Trophoblast cell (in vitro differentiated cells and primary cell): ENCODE measurements at regions not wholly inside any gene's neighbourhood (a gene's known extent, or its start where the extent isn't known, plus 50 kb on each side); places are given as distances from the start of the nearest gene placed in this dataset.

Source experiments
- DNase-seq, 2 donors: peaks; one replicate each; pipeline ENCODE4 v3.0.0-alpha.2; 2016
- H2AFZ ChIP-seq: 2 replicates; pipeline ENCODE4 v1.6.1; 2013; ENCODE audit warnings: low read length, moderate library complexity, mild to moderate bottlenecking; ENCODE audit not compliant: insufficient read depth, poor library complexity
- H2AK5ac ChIP-seq: 2 replicates; pipeline ENCODE4 v1.6.1; 2013; ENCODE audit warnings: mild to moderate bottlenecking, low read length
- H2BK120ac ChIP-seq: 2 replicates; pipeline ENCODE4 v1.6.1; 2013; ENCODE audit warnings: low read length, mild to moderate bottlenecking, moderate library complexity; ENCODE audit not compliant: insufficient read depth, poor library complexity
- H2BK12ac ChIP-seq: 2 replicates; pipeline ENCODE4 v1.6.1; 2013; ENCODE audit warnings: mild to moderate bottlenecking, low read length, moderate library complexity
- H2BK5ac ChIP-seq: 2 replicates; pipeline ENCODE4 v1.6.1; 2013; ENCODE audit warnings: low read length, low read depth, moderate library complexity, mild to moderate bottlenecking; ENCODE audit not compliant: poor library complexity
- H3K14ac ChIP-seq: 2 replicates; pipeline ENCODE4 v1.6.1; 2013; ENCODE audit warnings: mild to moderate bottlenecking, low read length
- H3K18ac ChIP-seq: 2 replicates; pipeline ENCODE4 v1.6.1; 2013; ENCODE audit warnings: mild to moderate bottlenecking, low read length
- H3K23ac ChIP-seq: 2 replicates; pipeline ENCODE4 v1.6.1; 2013; ENCODE audit warnings: low read length
- H3K27ac ChIP-seq: 2 replicates; pipeline ENCODE4 v1.5.1; 2013; ENCODE audit warnings: low read depth, mild to moderate bottlenecking, inconsistent platforms, low read length, moderate library complexity
- H3K27me3 ChIP-seq: 2 replicates; pipeline ENCODE4 v1.6.1; 2013; ENCODE audit warnings: inconsistent platforms, mild to moderate bottlenecking, low read length, moderate library complexity; ENCODE audit not compliant: insufficient read depth
- H3K36me3 ChIP-seq, 2 experiments: 1 replicate in 1 of 2; 2 replicates in 1 of 2; pipeline ENCODE4 v1.6.1; 2013; ENCODE audit warnings: low read length in 2 of 2, mild to moderate bottlenecking in 2 of 2, moderate library complexity in 1 of 2; ENCODE audit not compliant: insufficient read depth in 2 of 2, control insufficient read depth in 1 of 2
- H3K4ac ChIP-seq: 2 replicates; pipeline ENCODE4 v1.6.1; 2013; ENCODE audit warnings: low read depth, mild to moderate bottlenecking, low read length, moderate library complexity
- H3K4me1 ChIP-seq, 2 experiments: 1 replicate in 1 of 2; 2 replicates in 1 of 2; pipeline ENCODE4 v1.6.1; 2013; ENCODE audit warnings: low read length in 2 of 2, mild to moderate bottlenecking in 2 of 2, moderate library complexity in 1 of 2; ENCODE audit not compliant: insufficient read depth in 2 of 2, control insufficient read depth in 1 of 2
- H3K4me2 ChIP-seq: 2 replicates; pipeline ENCODE4 v1.6.1; 2013; ENCODE audit warnings: inconsistent platforms, mild to moderate bottlenecking, low read length, moderate library complexity
- H3K4me3 ChIP-seq: 2 replicates; pipeline ENCODE4 v1.5.1; 2013; ENCODE audit warnings: mild to moderate bottlenecking, low read depth, low read length, inconsistent platforms
- H3K79me1 ChIP-seq: one replicate; pipeline ENCODE4 v1.6.1; 2013; ENCODE audit warnings: low read length
- H3K79me2 ChIP-seq: 2 replicates; pipeline ENCODE4 v1.6.1; 2013; ENCODE audit warnings: low read length, mild to moderate bottlenecking; ENCODE audit not compliant: control insufficient read depth, insufficient read depth, poor library complexity
- H3K9ac ChIP-seq: 2 replicates; pipeline ENCODE4 v1.6.1; 2013; ENCODE audit warnings: mild to moderate bottlenecking, low read length
- H3K9me3 ChIP-seq: 2 replicates; pipeline ENCODE4 v1.6.1; 2013; ENCODE audit warnings: low read depth, mild to moderate bottlenecking, control low read depth, inconsistent platforms, low read length; ENCODE audit not compliant: insufficient read depth
- H4K12ac ChIP-seq: 2 replicates; pipeline ENCODE4 v1.6.1; 2013; ENCODE audit warnings: low read depth, mild to moderate bottlenecking, low read length, moderate library complexity
- H4K8ac ChIP-seq: 2 replicates; pipeline ENCODE4 v1.6.1; 2013; ENCODE audit warnings: low read depth, mild to moderate bottlenecking, low read length, moderate library complexity
- H4K91ac ChIP-seq: one replicate; pipeline ENCODE4 v1.6.1; 2013; ENCODE audit warnings: low read depth, mild to moderate bottlenecking, low read length, moderate library complexity
- WGBS: extraction: QIAGEN DNeasy Blood & Tissue Kit; methylation state at CpG from one replicate; pipeline ENCODE4 v1.1.7; 2013; ENCODE audit warnings: missing lambda C conversion rate; ENCODE audit not compliant: insufficient read length, insufficient coverage; ENCODE audit errors: extremely low coverage; 5-methylcytosine and 5-hydroxymethylcytosine counted together

- H3K4me2 ChIP-seq = no peak overlapping the region
- no peak overlapping the region for H4K8ac ChIP-seq
- no peaks in the 10 kb centered on the region for H3K79me1 ChIP-seq
- no peaks in the 10 kb centered on the region for H3K9me3 ChIP-seq
- no peaks in the 10 kb centered on the region for H3K79me2 ChIP-seq
- no peak overlapping the region for H3K4ac ChIP-seq
- H4K91ac ChIP-seq = no peak overlapping the region
- H2BK12ac ChIP-seq = no peak overlapping the region
- no peak overlapping the region for H4K12ac ChIP-seq
- H2BK120ac ChIP-seq = no peak overlapping the region
- WGBS = no CpG with 5 or more reads among the region's 2 CpGs
- H3K9ac ChIP-seq = no peak overlapping the region
- no peaks in the 10 kb centered on the region for H3K27me3 ChIP-seq
- H3K18ac ChIP-seq = no peak overlapping the region
- H2AK5ac ChIP-seq = no peak overlapping the region
- no peak overlapping the region for H3K27ac ChIP-seq
- H3K4me1 ChIP-seq = no peaks in the 10 kb centered on the region
- no peak for DNase-seq
- no peaks in the 10 kb centered on the region for H3K36me3 ChIP-seq
- no peak overlapping the region for H3K14ac ChIP-seq
- no peak overlapping the region for H2AFZ ChIP-seq
- no peak overlapping the region for H3K23ac ChIP-seq
- no peak overlapping the region for H3K4me3 ChIP-seq
- H2BK5ac ChIP-seq = no peak overlapping the region
Measured at GRCh38 chr18:51643483-51643882, 446.0 kb upstream of the MEX3C start.

GRCh38 chr18:51645607-51646006, 448.1 kb upstream of the MEX3C start:
- Histone ChIP-seq H3K18ac (no peak overlapping the region), H3K27ac (no peak overlapping the region), H3K27me3 (no peaks in the 10 kb centered on the region), H4K12ac (no peak overlapping the region), H4K91ac (no peak overlapping the region), H3K4me1 (no peaks in the 10 kb centered on the region), H3K36me3 (no peaks in the 10 kb centered on the region), H3K9ac (no peak overlapping the region), H2AFZ (no peak overlapping the region), H3K23ac (no peak overlapping the region), H3K79me2 (no peaks in the 10 kb centered on the region), H3K4me3 (no peak overlapping the region), H2BK12ac (no peak overlapping the region), H3K4ac (no peak overlapping the region), H3K4me2 (no peak overlapping the region), H3K9me3 (no peaks in the 10 kb centered on the region), H3K14ac (no peak overlapping the region), H4K8ac (no peak overlapping the region), H3K79me1 (no peaks in the 10 kb centered on the region), H2BK120ac (no peak overlapping the region), H2AK5ac (no peak overlapping the region), H2BK5ac (no peak overlapping the region)
- no peak for DNase-seq

GRCh38 chr18:51647346-51647745, 449.9 kb upstream of the MEX3C start:
- no peaks in the 10 kb centered on the region for H3K36me3 ChIP-seq
- no peak overlapping the region for H2BK5ac ChIP-seq
- no peaks in the 10 kb centered on the region for H3K79me2 ChIP-seq
- H3K23ac ChIP-seq = no peak overlapping the region
- H2AFZ ChIP-seq = no peak overlapping the region
- H3K14ac ChIP-seq = no peak overlapping the region
- H4K12ac ChIP-seq = no peak overlapping the region
- no peaks in the 10 kb centered on the region for H3K27me3 ChIP-seq
- H3K9ac ChIP-seq = no peak overlapping the region
- no peaks in the 10 kb centered on the region for H3K4me1 ChIP-seq
- no peak overlapping the region for H4K8ac ChIP-seq
- no peak overlapping the region for H2BK120ac ChIP-seq
- no peak for DNase-seq
- no peak overlapping the region for H2AK5ac ChIP-seq
- H2BK12ac ChIP-seq = no peak overlapping the region
- no peak overlapping the region for H3K18ac ChIP-seq
- H3K4ac ChIP-seq = no peak overlapping the region
- no peaks in the 10 kb centered on the region for H3K79me1 ChIP-seq
- H3K4me3 ChIP-seq = no peak overlapping the region
- WGBS = no CpG with 5 or more reads among the region's 1 CpG
- H3K4me2 ChIP-seq = no peak overlapping the region
- no peaks in the 10 kb centered on the region for H3K9me3 ChIP-seq
- no peak overlapping the region for H3K27ac ChIP-seq
- H4K91ac ChIP-seq = no peak overlapping the region

- Histone ChIP-seq H3K79me2 (no peaks in the 10 kb centered on the region), H2BK5ac (no peak overlapping the region), H3K4ac (no peak overlapping the region), H3K27ac (no peak overlapping the region), H3K4me3 (no peak overlapping the region), H3K18ac (no peak overlapping the region), H3K14ac (no peak overlapping the region), H3K79me1 (no peaks in the 10 kb centered on the region), H3K4me1 (no peaks in the 10 kb centered on the region), H3K9me3 (no peaks in the 10 kb centered on the region), H3K27me3 (no peaks in the 10 kb centered on the region), H4K91ac (no peak overlapping the region), H4K8ac (no peak overlapping the region), H2AFZ (no peak overlapping the region), H2BK120ac (no peak overlapping the region), H3K23ac (no peak overlapping the region), H2BK12ac (no peak overlapping the region), H3K36me3 (no peaks in the 10 kb centered on the region), H3K9ac (no peak overlapping the region), H2AK5ac (no peak overlapping the region), H3K4me2 (no peak overlapping the region), H4K12ac (no peak overlapping the region)
- DNase-seq = no peak
- no CpG with 5 or more reads among the region's 2 CpGs for WGBS
Measured at GRCh38 chr18:51647942-51648341, 450.5 kb upstream of the MEX3C start.

- Histone ChIP-seq H2AK5ac (no peak overlapping the region), H3K4me3 (no peak overlapping the region), H2BK5ac (no peak overlapping the region), H3K27me3 (no peaks in the 10 kb centered on the region), H4K91ac (no peak overlapping the region), H3K79me1 (no peaks in the 10 kb centered on the region), H2BK12ac (no peak overlapping the region), H3K27ac (no peak overlapping the region), H3K18ac (no peak overlapping the region), H2AFZ (no peak overlapping the region), H3K79me2 (no peaks in the 10 kb centered on the region), H3K4me1 (no peaks in the 10 kb centered on the region), H3K9me3 (no peaks in the 10 kb centered on the region), H3K4me2 (no peak overlapping the region), H3K9ac (no peak overlapping the region), H3K14ac (no peak overlapping the region), H3K4ac (no peak overlapping the region), H3K23ac (no peak overlapping the region), H3K36me3 (no peaks in the 10 kb centered on the region), H4K8ac (no peak overlapping the region), H2BK120ac (no peak overlapping the region), H4K12ac (no peak overlapping the region)
- WGBS = no CpG with 5 or more reads among the region's 1 CpG
- no peak for DNase-seq
Measured at GRCh38 chr18:51649796-51650195, 452.3 kb upstream of the MEX3C start.
